Fibroblast of the conjunctiva (primary cell): ENCODE measurements at regions not wholly inside any gene's neighbourhood (a gene's known extent, or its start where the extent isn't known, plus 50 kb on each side); places are given as distances from the start of the nearest gene placed in this dataset.
"Not testable (repeated sequence)": the region's sequence is repeated elsewhere in the genome, so short reads cannot be mapped to it uniquely, and the experiment has no call there.

ENCODE experiments used
- DNase-seq: peaks from one replicate; pipeline ENCODE4 v3.0.0-alpha.2; 2010; ENCODE audit warnings: low read depth

DNA sequence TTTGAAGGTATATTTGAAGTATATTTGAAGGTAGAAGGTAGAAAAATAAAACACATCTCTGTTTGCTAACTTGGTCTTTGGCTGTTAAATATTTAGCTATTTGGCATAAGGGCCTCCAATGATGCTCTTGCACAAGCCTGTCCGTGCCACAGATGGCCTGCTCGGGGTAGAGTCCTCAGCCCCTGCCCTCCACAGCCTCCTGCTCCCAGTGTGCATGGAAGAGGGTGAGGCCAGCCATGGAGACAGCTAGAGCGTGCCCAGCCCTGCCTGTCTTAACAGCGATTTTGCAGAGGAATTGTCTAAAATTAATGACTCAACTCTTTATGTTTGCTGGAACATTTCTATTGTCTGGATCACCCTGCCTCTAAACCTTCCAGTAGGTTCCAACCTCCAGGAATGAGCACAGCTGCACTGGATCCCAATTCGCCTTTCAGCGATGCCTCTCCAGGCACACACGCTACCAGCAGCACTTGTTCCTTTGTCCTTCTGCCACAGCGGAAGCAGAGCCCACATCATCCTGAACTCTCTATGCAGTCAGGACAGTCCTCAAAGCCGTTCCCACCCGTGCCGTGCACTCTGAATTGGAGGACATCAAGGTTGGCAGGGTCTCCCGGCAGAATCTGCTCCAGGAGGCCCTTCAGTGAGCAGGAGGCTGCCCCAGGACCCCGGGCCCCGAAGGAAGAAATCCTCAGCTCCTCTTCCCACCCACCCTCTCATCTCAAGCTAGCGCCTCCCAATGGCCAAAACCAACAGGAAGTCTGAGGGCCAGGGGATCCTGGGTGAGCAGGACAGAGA, 254.0 kb upstream of the IRX1 start:
- DNase-seq, result no peak

DNA sequence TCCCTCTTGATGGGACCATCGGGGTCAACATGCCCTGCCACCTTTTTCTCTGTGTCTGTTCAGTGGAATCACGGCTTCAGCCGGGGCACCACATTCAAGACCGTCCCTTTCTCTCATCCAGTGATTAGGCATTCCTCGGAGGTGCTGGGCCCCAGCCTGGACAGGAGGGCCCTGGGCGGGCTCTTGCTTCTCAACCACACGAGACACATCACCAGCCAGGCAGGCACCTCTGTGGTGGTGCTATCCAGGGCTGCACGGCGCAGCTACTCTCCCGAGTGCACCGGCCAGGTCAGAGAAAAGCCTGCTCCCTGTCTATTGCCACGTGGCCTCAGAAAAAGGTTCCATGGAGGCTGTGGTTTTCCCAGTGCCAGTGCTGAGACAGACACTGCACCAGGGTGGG, 255.2 kb upstream of the IRX1 start:
- DNase-seq, result no peak

DNA sequence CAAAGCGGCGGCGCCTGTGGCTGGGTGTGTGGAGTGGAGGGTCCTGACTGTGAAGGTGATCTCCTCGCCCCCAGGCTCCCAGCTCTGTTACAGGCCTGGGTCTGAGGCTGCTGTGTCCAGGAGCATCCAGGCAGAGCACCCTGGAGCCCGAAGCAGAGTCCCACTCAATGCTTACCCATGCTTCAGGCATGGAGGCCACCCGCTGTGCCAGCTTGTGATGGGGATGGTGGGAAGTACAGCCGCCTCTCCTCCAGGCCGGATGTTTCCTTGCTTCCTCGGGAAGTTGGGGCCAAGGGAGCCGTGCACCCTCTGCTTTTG, 255.9 kb upstream of the IRX1 start:
- DNase-seq, result no peak

DNA sequence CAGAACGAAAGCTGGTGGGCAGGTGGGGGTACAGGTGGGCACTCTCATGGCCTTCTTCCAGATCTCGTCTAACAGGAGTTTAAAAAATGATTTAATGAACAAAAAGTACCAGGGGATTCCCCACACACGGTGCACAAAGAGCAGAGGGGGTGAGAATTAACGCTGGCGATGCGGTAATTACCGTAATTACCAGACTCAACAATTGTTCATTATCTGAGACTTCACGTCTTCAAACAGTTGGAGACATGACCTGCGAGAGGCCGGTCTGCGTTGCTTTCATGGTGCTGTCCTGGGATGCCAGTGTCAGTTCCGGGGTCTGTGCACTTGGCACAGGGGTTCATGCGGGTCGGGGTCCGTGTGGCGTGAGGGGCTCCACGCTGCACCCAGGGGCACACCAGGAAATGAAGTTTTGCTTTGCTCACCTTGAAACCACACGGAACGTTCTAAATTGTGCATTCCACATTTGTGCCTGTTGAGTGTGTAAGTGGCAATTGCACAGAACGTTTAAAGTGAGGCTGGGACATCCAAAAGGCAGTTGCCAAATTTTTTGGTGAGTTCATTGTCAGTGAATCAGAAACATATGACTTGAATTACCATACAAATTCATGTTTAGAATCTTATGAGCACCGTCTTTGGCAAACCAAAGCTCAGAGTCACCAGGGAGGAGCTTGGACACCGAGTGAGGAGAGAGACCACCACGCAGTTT, 256.4 kb upstream of the IRX1 start:
- no peak for DNase-seq

DNA sequence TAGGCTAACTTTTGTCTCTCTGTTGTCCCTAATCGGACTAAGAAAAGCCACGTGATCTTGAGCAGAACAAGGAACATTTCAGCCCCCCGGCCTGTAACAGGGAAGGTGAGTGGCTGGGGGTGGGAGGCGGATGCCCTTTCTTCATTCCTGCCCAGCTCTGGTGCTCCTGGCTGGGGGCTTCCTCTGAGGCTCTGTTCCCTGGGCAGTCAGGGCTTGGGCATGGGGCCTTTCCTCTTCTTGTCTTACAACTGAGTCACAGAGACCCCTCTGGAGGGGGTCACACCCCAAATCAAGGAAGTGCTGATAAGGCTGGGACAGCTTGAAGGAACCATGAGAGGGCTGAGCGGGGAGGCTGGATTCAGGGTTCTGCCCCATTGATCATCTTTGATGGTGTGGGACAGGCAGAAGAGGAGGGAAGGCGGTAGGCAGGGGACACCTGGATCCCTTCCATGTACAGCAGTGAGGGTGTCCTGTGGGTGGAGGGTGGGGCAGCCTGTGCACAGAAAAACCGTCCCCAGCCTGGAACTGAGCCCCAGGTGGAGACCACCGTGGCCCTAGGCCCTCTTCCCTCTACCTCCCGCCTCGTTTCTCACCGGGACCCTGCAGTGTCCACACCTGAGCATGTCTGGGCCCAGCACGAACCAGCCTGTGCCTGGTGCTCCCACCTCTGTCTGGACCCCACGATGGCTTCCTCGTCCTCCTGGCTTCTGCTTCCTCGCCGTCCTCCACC, 257.7 kb upstream of the IRX1 start:
- no peak for DNase-seq

DNA sequence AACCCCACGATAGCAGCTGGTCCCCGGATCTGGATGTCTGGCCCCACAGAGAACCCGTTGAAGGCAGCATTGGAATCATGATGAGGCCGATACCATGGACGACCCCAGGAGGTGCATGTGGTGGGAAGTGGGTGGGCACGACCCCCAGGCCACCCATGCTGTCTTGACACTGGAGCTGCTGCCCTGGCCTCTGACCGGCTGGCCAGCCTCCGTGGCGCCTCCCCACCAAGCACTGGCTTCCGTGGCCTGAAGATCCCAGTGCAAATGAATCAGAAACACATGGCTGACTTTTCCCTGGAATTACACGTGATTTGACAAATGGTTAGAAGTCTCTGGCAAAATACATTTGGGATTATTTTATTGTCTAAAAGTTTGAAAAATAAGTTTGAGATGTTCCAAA, 259.0 kb upstream of the IRX1 start:
- DNase-seq, result no peak

DNA sequence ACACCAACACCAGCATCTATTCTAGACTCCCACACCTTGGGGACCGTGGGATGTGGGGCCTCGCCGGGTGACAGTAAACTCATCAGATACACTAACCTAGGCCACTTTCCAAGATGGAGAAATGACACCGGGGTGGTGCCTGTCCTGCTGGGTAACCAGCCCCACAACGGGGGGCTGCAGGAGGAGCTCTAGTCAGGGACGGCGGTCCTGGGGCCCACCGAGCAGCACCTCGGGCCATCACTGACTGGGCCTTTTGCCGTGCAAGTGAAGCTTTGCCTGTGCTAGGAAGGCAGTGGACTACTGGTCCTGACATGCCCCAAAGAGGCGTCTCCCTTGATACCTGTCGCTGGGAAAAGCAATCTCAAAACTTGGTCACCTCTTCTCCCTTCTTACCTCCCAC, 260.3 kb upstream of the IRX1 start:
- DNase-seq, result no peak

DNA sequence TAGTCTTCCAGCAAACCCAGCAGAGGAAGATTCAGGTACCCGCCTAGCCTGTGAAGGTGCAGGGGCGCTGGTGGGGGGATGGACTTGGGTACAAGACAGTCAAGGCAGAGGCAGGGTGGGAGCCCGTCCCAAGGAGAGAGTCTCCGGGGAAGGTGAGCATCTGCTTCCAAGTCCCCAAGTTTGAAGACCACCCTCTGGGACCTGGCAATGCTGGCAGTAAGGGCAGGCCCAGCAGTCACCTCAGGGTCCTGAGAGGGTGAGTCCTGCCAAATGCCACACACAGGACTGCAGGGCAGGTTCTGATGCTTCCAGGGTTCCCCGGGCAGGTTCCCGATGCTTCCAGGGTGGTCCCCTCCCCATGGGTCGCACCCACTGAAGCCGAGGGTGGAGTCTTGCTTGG, 261.8 kb upstream of the IRX1 start:
- DNase-seq, result no peak

DNA sequence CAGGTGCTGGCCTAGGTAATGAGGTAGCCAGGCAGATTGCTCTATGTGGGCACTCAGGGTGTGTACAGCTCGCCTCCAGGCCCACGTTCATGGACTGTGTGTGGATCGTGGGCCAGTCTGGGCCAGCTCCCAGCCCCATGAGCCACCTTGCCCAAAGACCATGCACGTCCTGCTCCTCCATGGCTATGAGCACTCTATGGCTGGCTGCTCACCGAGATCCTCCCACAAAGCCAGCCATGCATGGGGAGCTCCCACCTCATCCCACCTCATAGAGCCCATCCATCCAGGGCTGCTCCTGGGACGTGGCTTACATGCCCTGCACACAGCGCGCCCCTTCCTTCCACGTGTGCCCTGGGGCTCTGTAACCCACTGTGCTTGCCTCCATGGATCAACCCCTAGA, 262.5 kb upstream of the IRX1 start:
- no peak for DNase-seq

DNA sequence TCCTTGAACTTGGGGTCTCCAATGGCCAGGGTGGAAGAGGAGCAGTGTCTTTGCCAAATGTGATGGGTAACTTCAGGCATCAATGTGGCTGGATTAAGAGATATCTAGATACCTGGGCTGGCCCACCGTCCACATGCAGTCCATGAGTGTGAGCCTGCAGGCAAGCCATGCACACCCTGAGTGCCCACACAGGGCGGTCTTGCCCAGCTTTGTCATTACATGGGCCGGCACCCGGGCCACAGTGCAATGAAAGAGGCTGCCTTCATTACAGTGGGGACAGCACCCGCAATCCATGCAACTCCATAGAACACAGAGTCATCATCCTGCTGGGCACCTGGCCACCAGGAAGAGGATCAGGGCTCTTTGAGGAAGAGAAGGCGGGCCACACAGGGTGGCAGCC, 263.8 kb upstream of the IRX1 start:
- no peak for DNase-seq

DNA sequence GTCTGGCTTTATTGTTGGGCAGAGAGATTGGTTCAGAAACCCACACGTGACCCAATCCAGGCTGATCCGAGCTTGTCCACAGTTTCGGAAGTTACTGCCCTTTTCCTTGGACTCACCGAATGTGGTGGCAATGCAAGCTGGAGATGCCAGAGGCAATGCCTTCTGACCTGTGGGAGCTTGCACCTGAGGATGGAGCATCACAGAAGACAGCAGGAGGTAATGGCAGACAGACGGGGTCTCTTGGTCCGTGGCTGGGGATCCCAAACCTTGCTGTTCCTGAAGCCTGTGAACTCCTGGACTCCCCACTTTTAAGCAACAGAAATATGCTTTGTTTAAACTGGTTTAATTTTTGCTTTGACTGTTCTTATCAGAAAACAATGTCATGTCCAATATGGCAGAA, 265.2 kb upstream of the IRX1 start:
- no peak for DNase-seq

DNA sequence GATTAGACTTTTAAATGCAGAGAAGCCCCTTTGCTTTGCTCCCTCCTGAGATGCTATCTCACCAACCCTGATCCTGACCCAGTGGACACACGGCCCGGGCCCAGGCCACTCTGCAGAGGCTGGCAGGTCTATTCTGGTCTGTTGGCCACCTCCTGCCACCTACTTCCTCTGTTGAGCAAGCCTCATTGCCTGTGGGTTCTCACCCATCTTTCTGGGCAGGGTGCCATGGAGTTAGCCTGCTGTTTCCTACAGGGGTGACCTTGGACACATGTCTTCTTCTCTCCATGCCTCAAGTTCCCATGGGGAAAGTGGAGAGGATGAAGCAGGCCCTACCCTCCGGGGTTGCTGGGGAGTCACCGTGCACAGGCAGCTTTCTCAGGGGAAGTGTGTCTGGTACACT, 266.2 kb upstream of the IRX1 start:
- DNase-seq, result no peak

DNA sequence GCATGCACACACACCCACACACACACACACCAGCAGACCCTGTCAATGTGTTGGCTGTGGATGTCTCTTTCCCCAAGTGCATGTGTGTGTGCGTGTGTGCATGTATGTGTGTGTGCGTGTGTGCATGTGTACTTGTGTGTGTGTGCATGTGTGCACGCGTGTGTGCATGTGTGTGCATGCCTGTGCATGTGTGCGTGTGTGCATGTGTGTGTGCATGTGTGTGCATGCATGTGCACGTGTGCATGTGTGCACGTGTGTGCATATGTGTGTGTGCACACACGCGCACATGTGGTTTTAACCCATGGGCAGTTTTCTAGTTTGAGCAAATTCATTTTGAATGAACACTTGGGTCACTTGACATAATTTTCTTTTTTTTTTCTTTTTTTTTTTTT, 268.8 kb upstream of the IRX1 start:
- no peak for DNase-seq

DNA sequence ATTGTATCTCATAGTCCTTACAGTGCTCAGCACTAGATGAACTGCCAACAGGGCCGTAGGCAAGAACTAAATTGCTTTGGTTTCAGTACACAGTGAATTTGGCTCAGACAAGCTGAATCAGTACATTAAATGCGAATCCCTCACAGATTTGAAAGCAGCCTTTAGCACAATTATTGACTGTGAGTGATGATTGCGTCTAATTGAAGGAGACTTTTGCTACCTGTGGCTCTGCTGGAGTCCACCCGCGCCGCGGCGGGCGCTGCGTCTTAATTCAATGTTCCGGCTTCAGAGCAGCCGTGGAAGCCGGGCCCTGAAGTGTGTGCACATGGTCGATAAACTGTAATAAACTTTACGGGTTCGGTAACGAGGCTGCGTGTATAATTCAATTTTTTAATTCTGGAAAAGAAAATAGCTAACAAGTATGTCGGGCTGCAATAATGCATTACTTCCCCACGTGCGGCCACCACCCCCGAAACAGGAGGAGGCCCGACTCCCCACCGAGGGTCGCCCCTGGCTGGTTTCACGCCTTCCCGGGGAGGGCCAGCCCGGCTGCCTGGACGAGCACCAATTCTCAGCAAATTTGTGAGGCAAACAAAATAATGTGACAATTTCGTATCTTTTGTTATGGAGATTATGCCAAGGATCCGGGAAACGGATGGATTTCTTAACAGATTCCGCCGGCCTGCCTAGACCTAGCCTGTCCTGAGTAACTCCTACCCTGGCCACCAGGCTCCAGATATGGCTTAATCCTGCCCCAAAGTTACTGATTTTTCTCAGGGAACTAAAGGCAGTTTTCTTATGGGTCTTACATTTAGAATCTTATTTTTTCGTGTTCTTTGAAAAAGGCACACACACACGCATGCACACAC, 269.4 kb upstream of the IRX1 start:
- no peak for DNase-seq

DNA sequence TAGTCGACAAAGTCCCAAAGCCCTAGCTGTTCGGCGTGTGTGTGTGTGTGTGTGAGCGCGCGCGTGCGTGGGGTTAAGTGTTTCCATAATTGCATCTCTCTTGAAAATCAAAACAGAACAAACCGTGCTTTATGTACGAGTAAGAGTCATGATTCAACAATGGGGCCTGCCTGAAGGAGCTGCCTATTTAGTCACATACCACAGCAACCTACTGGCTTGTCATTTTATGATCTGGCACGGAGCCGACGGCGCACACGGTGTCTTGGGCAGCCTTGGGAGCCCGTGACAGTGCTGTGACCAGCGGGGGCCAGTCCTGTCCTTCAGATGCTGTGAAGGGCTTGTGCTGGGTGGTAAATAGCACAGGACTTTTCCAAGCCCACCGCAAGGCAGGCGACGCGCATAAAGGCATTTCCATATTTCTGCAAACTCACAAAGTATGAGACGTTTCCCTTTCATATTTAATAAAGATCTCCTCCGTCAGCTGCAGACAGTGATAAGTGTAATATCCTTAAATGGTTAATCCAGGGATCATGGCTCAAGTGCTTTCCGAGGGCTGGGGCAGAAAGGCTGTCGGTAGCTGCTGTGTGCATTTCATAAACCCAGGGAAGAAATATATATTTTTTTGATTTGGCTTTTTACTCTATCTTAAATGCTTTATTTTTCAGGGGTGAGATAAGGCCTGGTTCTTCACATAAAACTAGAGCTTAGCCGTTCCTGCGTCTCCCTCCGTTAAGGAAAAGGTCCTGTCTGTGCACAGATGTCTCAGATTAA, 270.2 kb upstream of the IRX1 start:
- peak; percentile 35 for DNase-seq

DNA sequence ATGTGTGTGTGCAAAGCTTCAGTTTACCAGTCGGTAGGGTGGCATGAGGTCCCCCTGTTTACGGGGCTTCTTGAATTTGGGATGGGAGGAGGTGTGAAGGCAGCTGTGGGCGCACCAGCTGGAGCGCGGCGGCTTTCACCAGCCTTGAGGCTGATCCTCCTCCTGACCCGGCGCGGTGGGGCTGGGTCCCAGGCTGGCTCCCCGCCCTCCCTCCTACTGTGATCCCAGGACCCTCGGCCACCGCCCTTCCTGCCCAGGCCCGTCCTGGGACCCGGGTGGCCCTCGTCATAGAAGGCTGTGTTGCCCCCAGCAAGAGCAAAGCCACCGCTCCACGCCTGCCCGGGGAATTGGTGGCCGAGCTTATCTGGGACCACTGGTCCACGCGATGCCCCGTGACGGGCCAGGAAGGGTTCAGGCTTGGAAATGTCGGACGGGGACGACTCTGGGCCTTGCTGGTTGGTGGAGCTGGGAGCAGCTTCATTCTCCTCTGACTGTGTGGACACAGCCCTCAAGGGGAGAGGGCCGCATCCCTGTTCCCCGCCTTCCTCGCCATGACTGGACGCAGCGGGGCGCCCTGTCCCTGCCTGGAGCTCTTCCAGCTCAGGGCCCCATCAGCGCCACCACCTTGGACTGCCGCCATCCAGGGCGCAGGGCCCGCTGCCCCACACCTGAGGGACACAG, 271.1 kb upstream of the IRX1 start:
- no peak for DNase-seq

DNA sequence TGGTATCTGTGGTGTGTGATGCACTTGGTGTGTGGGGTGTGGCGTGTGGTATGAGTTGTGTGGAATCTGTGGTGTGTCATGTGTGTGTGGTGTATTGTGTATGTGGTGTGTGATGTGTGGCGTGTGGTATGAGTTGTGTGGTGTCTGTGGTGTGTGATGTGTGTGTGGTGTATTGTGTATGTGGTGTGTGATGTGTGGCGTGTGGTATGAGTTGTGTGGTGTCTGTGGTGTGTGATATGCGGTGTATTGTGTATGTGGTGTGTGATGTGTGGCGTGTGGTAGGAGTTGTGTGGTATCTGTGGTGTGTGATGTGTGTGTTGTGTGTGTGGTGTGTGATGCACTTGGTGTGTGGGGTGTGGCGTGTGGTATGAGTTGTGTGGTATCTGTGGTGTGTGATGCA, 271.7 kb upstream of the IRX1 start:
- not testable (repeated sequence) for DNase-seq

DNA sequence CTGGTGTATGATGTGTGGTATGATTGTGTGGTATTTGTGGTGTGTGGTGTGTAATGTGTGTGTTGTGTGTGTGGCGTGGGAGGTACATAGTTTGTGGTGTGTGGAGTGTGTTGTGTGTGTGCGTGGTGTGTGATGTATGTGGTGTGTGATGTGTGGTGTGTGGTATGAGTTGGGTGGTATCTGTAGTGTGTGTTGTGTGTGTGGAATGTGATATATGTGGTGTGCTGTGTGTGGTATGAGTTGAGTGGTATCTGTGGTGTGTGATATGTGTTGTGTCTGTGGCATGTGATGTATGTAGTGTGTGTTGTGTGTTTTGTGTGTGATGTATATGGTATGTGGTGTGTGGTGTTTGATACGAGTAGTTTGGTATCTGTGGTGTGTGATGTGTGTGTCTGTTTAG, 272.5 kb upstream of the IRX1 start:
- no peak for DNase-seq

DNA sequence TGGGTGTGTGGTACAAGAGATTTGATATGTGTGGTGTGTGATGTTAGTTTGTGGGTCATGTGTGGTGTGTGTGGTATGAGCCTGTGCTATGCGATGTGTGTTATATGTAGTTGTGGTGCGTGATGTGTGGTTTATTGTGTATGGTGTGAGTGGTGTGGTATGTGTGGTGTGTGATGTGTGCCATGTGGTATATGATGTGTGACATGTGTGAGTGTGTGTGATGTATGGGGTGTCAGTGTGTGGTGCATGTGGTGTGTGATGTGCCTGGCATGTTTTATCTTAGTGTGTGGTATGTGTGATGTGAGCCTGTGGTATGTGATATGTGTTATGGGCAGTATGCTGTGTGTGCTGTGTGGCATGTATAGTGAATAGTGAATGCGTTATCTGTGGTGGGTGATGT, 273.0 kb upstream of the IRX1 start:
- DNase-seq, result no peak

DNA sequence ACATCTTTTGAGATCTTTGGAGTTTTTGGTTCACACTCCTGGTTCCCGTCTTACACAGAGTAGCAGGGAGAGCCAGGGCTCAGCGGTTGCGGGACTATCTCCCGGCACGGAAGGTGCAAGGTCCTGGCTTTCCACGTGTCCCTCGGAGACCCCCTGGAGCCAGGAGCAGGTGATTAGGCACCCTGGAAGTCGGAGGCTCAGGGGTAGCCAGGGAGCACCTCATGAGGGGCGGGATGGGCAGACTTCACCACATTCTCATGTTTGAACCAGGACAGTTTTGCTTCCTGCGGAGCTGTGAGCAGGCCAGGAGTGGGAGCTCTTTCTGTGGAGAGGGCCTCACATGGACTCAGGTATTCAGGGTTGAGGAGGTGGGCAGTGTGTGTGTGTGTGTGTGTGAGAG, 273.7 kb upstream of the IRX1 start:
- no peak for DNase-seq

DNA sequence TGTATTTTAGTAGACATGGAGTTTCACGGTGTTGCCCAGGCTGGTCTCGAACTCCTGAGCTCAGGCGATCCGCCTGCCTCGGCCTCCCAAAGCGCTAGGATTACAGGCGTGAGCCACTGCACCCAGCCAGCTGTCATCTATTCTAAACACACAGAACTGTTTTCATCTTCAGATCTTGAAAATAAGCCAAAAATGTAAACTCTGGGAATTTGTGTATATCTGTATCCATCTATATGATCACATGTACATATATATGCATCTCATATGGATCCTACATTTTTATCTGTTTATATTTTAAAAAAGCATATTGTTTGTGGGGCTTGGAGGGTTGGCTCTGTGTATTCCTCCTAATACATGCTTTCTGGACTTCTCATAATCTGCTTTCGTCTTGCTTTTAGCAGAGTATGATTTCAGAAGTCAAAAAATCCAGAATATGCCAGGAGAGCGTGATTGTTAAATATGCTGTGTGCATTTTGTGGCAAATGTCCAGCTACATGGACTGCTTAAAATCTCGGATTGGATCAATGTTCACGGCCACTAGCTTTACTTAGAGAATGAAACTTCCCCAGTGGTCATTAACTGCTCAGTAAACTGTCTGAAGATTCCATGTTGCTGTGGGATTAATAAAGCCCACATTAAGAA, 274.4 kb upstream of the IRX1 start:
- no peak for DNase-seq
